ENCODE measurements at regions not wholly inside any gene's neighbourhood (a gene's known extent, or its start where the extent isn't known, plus 50 kb on each side); places are given as distances from the start of the nearest gene placed in this dataset.

DNA sequence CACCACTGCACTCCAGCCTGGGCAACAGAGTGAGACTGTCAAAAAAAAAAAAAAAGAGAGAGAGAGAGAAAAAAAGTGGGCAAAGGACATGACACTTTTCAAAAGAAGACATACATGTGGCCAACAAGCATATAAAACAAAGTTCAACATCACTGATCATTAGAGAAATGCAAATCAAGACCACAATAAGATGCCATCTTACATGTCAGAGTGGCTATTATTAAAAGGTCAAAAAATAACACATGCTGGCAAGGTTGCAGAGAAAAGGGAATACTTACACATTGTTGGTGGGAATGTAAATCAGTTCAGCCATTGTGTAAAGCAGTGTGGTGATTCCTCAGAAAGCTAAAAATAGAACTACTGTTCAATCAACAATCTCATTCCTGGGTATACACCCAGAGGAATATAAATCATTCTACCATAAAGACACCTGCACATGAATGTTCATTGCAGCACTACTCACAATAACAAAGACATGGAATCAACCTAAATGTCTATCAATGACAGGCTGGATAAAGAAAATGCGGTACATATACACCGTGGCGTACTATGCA is 94.9 kb upstream of the TRIM2 start:
- DNase-seq, result no peak

DNA sequence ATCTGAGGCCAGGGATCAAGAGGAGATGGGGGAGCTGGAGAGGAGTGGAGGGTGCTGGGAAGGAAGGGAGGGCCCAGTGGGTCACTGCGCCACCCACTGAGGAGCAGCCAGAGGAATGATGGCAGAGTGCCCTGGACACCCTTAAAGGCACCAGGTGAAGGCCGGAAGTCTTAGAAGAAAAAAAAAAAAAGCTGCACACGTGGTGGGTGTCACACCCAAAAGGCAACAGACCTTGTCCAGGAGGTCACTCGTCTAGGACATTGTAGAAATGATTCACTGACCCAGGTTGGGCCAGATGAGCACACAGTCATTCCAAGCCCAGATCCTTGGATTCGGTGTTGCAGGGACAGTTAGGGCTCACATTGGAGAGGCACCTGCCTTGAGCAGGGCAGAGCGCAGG is 93.5 kb upstream of the TRIM2 start:
- DNase-seq, result no peak

DNA sequence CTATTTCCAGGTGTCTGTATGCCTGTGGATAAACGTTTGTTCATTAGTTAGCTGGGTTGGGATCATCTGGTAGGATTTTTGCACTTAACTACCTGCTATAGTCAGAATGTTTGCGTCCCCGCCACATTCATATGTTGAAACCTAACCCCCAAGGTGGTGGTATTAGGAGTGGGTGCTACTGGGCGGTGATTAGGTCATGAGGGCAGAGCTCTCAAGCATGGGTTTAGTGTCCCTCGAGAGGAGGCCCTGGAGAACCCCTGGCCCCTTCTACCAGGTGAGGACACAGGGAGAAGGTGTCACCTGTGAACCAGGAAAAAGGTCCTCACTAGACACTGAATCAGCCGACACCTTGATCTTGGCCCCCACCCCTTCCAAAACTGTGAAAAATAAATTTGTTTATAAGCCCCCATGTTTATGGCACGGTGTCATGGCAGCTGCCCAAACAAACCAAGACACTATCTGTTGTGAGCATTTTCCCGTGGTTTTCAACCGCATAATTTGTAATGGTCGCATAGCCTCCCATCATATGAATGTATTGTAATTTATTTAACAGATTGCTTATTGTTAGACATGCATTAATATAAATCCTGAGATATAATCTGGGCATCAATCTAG is 92.7 kb upstream of the TRIM2 start:
- DNase-seq, result no peak

DNA sequence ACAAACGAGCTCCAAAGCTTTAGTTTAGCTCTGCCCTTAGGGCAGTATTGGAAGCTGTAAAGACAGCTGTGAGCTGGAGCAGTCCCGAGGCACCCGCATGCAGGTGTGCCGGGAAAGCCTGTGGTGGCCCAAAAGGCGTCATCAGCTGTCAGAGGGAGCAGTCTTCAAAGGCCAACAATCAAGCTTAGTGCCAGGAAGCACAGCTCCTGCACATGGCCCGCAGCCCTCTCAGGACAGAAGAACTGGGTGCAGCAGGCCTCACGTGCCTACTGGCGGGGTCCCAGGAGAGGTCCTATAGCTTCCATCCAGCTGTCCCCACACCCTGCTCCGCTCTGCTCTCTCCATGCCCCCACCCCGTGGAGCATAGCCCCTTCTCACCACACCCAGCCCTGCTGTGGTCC is 92.2 kb upstream of the TRIM2 start:
- peak in 1 of 2 donors; percentile 19 for DNase-seq

DNA sequence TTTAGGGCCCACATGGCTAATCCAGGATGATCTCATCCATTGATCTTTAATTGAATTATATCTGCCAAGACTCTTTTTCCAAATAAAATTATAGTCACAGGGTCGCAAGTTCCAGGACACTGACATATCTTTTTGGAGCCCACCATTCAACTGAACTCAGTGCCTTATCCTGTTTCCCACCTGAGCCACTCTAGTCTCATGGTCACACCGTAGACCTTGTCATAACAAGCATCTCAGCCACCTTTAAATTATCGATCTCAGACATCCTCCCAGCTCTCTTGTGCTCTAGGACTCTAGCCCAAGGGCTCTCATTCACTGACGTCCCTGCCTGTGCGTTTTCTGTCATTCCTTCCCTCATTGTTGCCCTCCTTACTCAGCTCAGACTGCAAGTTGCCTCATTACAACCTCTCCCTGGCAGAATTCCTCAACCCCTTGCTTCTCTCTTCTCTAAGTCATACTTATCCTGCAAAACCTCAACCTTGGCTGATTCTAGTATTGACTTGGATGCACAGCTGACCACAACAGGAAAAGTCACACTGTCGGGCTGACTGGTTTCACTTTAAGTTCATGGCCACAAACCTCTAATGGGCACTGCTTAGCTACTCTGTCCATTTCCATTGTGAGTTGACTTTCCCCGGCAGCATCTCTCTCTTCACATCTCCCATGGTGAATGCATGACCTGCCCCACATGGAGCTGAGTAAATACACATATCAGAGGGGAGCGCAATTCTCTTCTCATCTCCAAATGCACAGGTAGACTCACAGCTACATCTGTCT is 91.0 kb upstream of the TRIM2 start:
- no peak for DNase-seq

DNA sequence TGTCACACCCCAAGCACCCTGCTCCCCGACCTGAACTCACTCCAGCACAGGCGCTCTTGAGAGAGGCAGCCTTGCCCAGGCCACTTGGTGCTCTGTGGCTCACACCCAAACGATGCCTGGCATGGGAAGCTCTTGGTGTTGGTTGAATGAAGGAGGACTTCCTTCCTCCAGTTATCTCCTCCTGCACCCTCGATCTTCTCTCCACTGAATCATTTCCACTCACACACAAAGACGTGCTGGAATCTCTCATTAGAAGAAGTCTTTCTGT is 90.5 kb upstream of the TRIM2 start:
- peak in 1 of 2 donors; percentile 10 for DNase-seq

DNA sequence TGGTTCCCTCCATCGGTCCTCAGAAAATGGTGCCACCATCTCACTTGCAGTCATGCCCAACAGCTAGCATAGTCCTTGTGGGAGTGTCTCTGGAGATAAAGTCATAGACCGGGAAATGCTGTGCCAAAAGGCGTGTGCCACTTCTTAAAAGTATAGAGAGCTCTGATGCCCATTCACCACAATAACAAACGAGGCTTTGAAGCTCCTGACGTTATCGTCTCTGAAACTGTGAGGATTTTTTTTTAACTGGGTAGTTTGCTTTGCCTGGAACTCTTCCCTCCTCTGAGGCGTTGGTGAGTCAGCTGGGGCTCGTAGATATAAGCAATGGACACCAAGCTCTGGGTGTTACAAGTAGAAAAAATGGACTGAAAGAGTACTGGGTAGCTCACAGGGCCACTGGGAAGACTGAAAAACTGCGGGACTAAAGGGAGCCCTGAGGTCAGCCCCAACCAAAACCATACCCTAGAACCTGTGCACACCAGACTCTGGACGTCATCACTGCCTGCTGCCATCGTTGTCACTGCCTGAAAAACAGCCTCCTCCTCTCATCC is 89.4 kb upstream of the TRIM2 start:
- DNase-seq, result peak in 1 of 2 donors; percentile 30

DNA sequence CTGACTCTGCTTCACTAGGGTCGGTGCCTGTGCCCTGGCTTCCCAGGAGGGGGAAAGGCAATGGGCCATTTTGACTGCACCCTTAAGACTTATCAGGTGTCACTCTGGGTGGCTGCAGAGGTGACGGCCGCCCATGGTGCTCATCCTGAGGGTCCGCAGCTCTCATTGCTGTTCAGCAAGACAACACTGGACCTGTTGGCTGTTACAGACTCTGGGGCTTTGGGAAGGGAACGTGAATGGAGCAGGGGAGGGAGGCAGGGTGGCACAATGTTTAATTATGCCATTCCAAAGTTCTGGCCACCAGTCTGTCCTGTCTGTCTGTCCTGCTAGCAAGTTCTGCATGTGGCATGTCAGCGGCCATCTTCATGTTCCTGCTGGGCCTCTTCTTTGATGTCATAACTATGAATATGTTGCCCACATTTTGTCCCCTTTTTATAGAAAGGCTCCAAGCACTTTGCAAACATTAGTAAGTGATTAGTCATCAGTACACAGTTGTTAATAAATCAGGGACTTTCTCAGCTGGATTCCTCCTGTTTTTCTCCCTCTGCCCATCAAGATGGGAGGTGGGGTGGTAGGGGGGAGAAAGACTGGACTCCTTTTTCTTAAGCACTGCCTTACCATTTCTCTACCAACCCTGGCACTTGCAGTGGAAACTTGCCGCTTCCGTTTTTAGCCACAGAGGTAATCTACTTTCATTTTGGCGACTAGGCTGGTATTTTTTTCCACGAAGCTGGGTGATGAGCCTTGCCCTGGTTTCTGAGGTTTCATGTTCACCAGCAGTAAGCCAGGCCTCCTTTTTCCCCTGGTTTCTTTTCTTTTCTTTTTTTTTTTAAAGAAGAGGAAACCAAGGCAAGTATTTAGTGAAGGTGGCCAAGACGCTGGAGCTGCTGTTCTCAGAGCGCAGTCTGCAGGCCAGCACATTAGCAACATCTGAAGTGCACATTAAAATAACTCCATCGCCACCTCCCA is 88.6 kb upstream of the TRIM2 start:
- DNase-seq, result peak; percentile 46 to 65

DNA sequence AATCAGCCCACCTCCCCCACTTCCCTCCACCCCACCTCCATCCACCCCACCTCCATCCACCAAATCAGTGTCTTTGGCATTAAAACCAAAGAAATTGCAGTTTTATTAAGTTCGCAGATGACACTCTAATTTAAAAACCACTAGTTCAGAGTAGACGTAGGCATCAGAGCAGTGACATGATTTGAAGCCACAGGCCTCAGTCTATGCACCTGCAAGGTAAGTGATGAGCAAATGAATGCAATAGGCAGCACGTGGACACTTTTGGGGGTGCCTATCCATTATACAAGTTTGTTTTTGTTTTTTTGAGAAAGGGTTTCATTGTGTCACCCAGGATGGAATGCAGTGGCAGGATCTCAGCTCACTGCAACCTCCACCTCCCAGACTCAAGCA is 88.0 kb upstream of the TRIM2 start:
- DNase-seq, result no peak

DNA sequence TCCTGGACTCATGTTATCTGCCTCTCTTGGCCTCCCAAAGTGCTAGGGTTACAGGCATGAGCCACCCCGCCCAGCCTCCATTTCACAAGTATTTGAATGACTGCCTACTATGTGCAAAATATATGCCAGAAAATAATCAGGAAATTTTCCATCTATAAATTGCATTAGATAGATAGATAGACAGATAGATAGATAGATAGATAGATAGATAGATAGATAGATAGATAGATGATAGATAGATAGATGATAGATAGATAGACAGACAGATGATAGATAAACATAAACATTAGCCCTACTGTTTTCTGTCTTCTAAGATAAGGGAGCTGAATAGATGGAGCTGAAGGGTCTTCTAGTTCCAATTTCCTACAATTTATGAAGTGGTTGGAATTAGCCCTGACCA is 87.4 kb upstream of the TRIM2 start:
- no peak for DNase-seq

DNA sequence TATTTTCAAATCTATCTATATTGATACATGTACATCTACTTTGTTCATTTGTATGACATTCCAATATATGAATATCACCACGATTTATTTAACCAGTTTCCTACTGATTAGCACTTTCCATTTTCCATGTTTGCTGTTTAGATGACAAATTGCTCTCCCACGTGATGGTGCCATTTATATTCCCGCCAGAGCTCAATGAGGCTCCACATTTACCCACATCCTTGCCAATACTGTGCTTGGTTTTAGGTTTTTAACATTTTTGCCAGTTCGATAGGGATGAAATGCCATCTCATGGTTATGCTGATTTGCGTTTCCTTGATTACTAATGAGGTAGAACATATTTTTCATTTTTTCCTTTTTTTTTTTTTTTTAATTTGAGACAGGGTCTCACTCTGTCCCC is 86.7 kb upstream of the TRIM2 start:
- DNase-seq, result no peak

DNA sequence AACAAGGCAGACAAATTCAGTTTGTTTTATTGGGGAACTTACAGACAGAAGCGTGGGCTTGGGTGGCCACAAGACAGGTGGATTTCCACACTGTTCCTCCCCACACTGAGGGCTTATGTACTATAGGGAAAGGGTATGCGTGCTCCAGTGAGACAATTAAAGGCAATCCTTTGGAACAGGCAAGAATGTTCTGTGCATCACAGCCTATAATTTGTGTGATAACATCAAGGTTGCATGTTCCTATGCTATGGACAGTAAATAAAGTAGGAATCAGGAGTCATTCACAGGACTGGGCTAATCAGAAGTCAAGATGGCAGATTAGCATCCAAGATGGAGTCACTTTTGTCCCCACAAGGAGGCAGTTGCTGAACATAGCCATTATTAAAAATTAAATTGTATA is 84.6 kb upstream of the TRIM2 start:
- no peak for DNase-seq

DNA sequence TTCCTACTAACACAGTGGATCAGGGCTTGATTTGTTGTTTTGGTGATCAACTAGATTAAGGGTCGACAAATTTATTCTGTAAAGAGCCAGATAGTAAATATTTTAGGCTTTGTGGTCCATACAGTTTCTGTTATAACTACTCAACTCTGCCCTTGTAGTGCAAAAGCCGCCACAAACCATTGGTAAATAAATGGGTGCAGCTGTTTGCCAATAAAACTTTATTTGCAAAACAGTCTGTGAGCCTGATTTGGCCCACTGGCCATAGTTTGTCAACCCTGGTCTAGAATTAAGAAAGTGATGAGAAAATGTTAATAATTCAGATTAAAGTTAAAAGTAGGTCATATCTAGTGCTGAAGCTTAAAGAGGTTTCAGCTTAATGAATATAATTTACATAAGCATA is 84.0 kb upstream of the TRIM2 start:
- DNase-seq, result no peak

DNA sequence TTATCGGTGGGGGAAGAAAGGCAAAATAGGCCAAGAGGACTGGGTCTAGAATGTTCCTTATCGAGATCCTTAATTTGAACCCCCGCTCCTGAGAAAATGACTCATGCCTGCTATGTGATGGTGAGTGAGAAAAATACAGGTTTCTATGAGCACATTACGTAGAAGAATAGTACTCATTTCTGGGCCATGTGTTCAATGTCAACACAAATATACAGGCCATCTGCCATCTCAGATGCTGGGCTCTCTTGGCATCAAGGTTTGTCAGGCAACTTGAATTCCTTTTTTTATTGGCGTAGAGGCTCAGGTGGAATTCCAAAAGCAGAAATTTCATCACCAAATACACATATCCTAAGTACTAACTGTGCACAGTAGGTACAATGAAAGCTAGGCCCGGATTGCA is 81.4 kb upstream of the TRIM2 start:
- no peak for DNase-seq

DNA sequence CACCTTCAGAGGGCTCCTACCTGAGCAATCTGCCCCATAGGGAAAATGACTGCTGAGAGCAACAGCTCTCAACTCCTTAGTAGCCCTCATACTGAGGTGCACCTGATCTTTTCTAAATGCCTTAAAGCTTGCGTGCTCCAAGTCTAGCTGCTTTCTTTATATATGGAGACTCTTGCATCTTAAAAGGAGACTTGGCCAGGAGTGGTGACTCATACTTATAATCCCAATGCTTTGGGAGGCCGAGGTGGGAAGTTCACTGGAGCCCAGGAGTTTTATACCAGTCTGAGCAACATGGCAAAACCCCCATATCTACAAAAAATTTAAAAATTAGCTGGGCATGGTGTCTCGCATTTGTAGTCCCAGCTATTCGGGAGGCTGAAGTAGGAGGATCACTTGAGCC is 78.1 kb upstream of the TRIM2 start:
- DNase-seq, result no peak

DNA sequence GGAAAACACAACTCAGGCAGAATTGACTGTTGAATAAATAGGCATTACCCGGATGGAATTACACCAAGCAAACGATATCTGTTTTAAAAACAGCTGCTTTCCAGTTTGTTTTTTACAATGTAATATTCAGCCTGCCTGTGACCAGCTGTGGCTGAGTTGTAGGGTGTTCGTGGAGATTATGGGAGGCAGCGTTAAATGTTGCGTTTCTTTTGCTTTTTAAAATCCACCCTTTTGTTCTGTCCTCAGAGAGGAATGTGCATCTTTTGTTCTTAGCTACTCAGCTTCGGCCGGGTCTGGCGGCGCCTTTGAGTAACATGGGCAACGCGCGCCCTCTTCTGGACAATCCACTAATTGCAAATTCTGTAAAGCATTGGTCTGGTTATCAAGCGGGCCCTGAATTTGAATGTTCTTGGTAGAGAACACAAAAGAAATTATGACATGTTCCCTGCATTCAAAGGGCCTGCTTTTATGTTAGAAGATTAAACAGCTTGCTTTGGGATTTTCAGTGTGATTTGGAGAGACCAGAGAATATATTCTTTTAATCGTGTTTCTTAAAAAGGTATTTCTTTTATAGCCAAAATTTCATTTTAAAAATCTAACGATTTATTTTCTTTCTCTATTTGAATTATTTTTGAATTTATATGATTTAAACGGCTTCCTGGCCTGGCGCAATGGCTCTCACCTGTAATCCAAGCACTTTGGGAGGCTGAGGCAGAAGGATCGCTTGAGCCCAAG is 76.3 kb upstream of the TRIM2 start:
- peak; percentile 87 to 88 for DNase-seq

DNA sequence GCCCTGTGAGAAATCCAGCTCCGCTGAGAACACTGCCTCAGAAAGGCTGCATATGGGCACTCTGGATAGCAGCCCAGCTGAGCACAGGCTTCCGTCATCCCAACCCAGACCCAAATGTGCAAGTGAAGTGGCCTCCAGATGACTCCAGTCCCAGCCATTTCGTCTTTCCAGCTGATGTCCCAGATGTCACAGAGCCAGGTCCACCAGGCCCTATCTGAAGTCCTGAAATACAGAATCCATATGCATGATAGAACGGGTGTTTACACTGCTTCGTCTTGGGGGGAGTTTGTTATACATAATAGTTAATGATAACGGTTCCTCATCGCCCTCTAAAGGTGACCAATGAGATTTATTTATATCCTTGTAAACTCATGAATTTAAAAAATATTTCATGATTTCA is 72.6 kb upstream of the TRIM2 start:
- no peak for DNase-seq

DNA sequence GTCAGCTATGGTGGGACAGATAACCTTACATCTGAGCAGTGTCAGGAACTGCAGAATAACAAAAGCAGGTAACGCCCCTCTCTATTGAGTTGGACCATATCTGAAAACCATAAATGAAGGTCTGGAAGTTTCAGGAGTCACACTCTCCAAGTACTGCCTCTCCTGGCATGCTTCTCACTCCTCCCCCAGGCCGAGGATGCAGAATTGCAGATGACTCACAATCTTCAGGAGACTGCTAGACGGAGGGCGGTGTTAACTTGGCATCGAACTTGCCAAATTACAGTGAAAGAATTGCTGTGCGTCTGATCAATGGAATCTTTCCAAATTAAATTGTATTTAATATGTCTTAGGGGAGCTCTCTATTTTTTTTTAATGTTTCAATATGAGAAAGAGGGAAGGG is 67.1 kb upstream of the TRIM2 start:
- DNase-seq, result no peak

DNA sequence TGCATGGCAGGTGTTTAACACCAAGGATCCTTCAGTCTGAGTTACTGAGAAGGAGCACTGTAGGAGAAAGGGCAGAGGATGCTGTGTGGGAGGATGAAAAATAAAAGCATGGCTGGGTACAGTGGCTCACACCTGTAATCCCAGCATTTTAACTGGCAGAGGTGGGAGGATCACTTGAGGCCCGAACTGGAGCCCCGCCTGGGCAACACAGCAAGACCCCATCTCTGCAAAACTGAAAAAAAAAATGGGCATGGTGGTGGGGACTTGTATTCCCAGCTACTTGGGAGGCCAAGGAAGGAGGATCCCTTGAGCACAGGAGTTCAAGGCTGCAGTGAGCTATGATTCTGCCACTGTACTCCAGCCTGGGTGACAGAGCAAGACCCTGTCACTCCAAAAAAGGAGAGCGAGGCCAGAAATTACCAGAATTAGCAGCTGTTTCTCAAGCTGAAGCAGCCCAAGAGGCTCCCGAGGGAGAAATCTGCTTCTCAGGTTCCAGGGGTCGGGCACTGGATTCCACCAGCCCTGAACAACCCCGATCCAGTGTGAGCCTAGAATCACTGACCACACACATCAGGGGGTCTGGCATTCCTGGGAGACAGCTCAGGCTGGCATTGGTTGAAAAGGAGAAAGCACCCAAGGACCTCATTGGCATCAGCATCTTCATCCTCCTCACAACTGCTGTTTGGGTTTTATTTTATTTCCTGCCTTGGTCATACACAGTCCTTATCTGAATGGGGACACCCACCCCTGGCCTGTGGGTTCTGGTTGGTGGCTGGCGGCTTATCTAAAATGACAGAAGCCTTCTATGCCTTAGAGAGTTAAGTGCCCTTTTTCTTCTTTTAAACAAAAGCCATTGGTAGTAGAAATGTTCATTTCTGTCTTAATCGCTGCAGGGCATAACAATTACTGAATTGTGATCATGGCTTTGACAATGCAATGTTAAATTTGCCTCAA is 66.3 kb upstream of the TRIM2 start:
- DNase-seq, result no peak

DNA sequence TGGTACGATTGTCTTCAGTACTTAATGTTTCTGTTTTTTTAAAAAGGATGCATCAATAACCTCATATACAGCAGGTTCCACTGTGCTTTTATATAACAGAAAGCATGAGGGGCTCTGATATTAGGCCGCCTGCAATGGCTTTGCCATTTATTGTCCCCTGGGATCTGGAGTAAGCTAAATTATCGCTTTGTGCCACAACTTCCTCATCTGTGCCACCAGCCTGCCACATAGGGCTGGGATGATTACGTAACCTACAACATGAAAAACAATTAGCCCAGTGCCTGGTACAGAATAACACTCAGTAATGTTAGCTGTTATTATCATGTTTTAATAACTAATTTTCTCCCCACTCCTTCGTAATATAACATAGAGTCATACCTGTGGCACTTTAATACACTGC is 65.5 kb upstream of the TRIM2 start:
- DNase-seq, result no peak

DNA sequence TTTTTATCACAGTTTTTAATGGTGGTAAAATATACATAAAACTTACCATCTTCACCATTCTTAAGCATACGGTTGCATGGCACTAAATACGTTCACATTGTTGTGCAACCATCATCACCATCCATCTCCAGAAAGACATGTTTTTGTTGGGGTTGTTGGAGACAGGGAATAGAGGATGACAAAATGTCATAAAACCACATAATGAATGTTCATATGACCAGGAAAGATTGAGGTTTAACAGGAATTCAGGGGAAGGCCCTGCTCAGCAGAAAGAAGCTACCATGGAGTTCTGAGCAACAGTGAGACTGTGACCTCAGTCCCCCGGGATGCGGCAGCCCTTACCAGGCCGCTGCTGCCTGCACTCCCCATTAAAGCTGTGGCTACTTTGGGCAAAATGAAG is 63.9 kb upstream of the TRIM2 start:
- DNase-seq, result no peak

All from stimulated activated CD4-positive, alpha-beta T cell treated with anti-CD3 and anti-CD28 coated beads, Interleukin-2, amount 100 ng/mL, for 48 hours (primary cell).